A673 (cell line): ENCODE measurements at regions not wholly inside any gene's neighbourhood (a gene's known extent, or its start where the extent isn't known, plus 50 kb on each side); places are given as distances from the start of the nearest gene placed in this dataset.

ENCODE experiments used
- BruUV-seq: library from RNA; stranded (reverse); fragments of 400-500 nt; replicated peaks from 2 replicates; lab custom pipeline; 2021; lab: Mats Ljungman, UMichigan
- CTCF ChIA-PET: fragments of 300-600 bp; sonication (Branson Sonifier 250); formaldehyde crosslinking; loops from one replicate; lab custom pipeline; 2022; ENCODE audit warnings: antibody characterized with exemption; lab: Charles Lee
- POLR2A ChIA-PET: fragments of 300-600 bp; sonication (Branson Sonifier 250); formaldehyde crosslinking; loops from one replicate; lab custom pipeline; 2022; ENCODE audit warnings: antibody characterized with exemption; ENCODE audit not compliant: low non-redundant PET; lab: Charles Lee
- DNase-seq: peaks from one replicate; pipeline ENCODE4 v3.0.0-alpha.2; 2015; ENCODE audit warnings: low spot score
- H3K27ac ChIP-seq: fragments of 200-600 bp; sonication (generic); 2 replicates; pipeline ENCODE4 v1.5.1; 2016; ENCODE audit warnings: mixed run types, low read depth, mild to moderate bottlenecking, mixed read lengths, antibody characterized with exemption, low read length; ENCODE audit not compliant: poor library complexity, severe bottlenecking
- H3K27me3 ChIP-seq: fragments of 200-600 bp; sonication (generic); replicated peaks from 2 replicates; pipeline ENCODE4 v1.6.1; 2017; ENCODE audit warnings: mixed run types, low read depth, mild to moderate bottlenecking, mixed read lengths, antibody characterized with exemption, low read length; ENCODE audit not compliant: insufficient read depth, poor library complexity
- H3K36me3 ChIP-seq: fragments of 200-600 bp; sonication (generic); 2 replicates; pipeline ENCODE4 v1.6.1; 2016; ENCODE audit warnings: mixed run types, mild to moderate bottlenecking, mixed read lengths, antibody characterized with exemption, low read length; ENCODE audit not compliant: insufficient read depth, poor library complexity, severe bottlenecking
- H3K4me1 ChIP-seq: fragments of 200-600 bp; sonication (generic); 2 replicates; pipeline ENCODE4 v1.6.1; 2017; ENCODE audit warnings: mixed run types, mild to moderate bottlenecking, mixed read lengths, antibody characterized with exemption, low read length; ENCODE audit not compliant: insufficient read depth, poor library complexity, severe bottlenecking
- H3K4me3 ChIP-seq: fragments of 200-600 bp; sonication (generic); 2 replicates; pipeline ENCODE4 v1.5.1; 2016; ENCODE audit warnings: low read depth, mixed run types, mild to moderate bottlenecking, mixed read lengths, low read length; ENCODE audit not compliant: poor library complexity, severe bottlenecking
- H3K9me3 ChIP-seq: fragments of 200-600 bp; sonication (generic); 2 replicates; pipeline ENCODE4 v1.6.1; 2016; ENCODE audit warnings: mixed run types, low read depth, mild to moderate bottlenecking, mixed read lengths, antibody characterized with exemption, low read length; ENCODE audit not compliant: poor library complexity, severe bottlenecking
- EZH2 ChIP-seq: fragments of 200-600 bp; sonication (generic); IDR thresholded peaks from 2 replicates; pipeline ENCODE4 v1.6.1; 2017; ENCODE audit warnings: borderline replicate concordance, low read depth, mild to moderate bottlenecking, mixed read lengths, antibody characterized with exemption, low read length; ENCODE audit not compliant: poor library complexity, severe bottlenecking
- intact Hi-C: fragments of 100-400 bp; cut with micrococcal nuclease; formaldehyde crosslinking; loops from one replicate; pipeline ENCODE4 v1.10.0; 2022; ENCODE audit not compliant: unreplicated experiment
- TF ChIP-seq, protein P1 (sequence below): fragments of 300-800, 200-600 bp; sonication (generic); conservative IDR thresholded peaks from 2 replicates; pipeline ENCODE4 v1.5.1; 2017; ENCODE audit warnings: low read depth, mild to moderate bottlenecking, antibody characterized with exemption, low read length, moderate library complexity, mixed read lengths

DNA sequence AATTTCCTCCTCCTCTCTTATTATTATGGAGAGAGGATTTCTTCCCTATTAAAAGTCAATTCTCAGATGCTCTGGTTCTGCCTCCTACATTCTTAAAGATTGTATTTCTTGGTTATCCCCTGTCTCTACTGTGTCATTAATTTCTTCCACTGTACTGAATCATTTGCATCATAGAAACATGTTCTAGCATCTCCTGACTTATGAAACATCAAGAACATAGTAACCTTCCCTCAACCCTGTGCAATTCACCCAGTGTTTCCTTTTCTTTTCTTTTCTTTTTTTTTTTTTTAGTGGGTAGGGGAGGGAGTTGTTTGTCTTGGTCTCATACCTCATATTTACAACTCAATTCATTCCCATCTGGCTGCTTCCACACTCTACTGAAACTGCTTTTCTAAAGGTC, 288.0 kb upstream of the PLET1 start:
- TF ChIP-seq EZH2: no peak
- TF ChIP-seq, protein P1, sequence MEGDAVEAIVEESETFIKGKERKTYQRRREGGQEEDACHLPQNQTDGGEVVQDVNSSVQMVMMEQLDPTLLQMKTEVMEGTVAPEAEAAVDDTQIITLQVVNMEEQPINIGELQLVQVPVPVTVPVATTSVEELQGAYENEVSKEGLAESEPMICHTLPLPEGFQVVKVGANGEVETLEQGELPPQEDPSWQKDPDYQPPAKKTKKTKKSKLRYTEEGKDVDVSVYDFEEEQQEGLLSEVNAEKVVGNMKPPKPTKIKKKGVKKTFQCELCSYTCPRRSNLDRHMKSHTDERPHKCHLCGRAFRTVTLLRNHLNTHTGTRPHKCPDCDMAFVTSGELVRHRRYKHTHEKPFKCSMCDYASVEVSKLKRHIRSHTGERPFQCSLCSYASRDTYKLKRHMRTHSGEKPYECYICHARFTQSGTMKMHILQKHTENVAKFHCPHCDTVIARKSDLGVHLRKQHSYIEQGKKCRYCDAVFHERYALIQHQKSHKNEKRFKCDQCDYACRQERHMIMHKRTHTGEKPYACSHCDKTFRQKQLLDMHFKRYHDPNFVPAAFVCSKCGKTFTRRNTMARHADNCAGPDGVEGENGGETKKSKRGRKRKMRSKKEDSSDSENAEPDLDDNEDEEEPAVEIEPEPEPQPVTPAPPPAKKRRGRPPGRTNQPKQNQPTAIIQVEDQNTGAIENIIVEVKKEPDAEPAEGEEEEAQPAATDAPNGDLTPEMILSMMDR: no peak
- no TSS peak for BruUV-seq
- H3K4me3 ChIP-seq: no peak overlapping the region
- no peaks in the 10 kb centered on the region for H3K27me3 ChIP-seq
- intact Hi-C loops: no loop called here
- no peaks in the 10 kb centered on the region for H3K9me3 ChIP-seq
- no peaks in the 10 kb centered on the region for H3K36me3 ChIP-seq
- CTCF ChIA-PET: no interaction called here
- no peak overlapping the region for H3K27ac ChIP-seq
- DNase-seq: no peak
- POLR2A ChIA-PET: no interaction called here
- H3K4me1 ChIP-seq: no peaks in the 10 kb centered on the region

- no peaks in the 10 kb centered on the region for H3K27me3 ChIP-seq
- no peak overlapping the region for H3K4me3 ChIP-seq
- ChIA-PET CTCF (interaction anchor here (0.7 kb wide), 1 partner anchor 12 kb away, joined by 7 read pairs; no protein-coding TSS in a partner anchor), POLR2A (interaction anchor here (0.6 kb wide), 1 partner anchor 1325 kb away, joined by 11 read pairs; no protein-coding TSS in a partner anchor)
- peaks cover 22% of the 10 kb centered on the region for H3K4me1 ChIP-seq
- no TSS peak for BruUV-seq
- DNase-seq: no peak
- intact Hi-C loops: loop anchor here (10.0 kb wide), 1 partner anchor 328 kb away; the partner anchor contains the start of gene PTS
- no peaks in the 10 kb centered on the region for H3K9me3 ChIP-seq
- H3K36me3 ChIP-seq: no peaks in the 10 kb centered on the region
- TF ChIP-seq EZH2: no peak
- TF ChIP-seq, protein P1: no peak
- no peak overlapping the region for H3K27ac ChIP-seq
Observed at GRCh38 chr11:112553205-112553731, 292.6 kb upstream of the PLET1 start.

- intact Hi-C loops: loop anchor here (10.0 kb wide), 1 partner anchor 330 kb away; the partner anchor contains the start of gene PTS
- Histone ChIP-seq H3K9me3 (no peaks in the 10 kb centered on the region), H3K36me3 (no peaks in the 10 kb centered on the region), H3K4me1 (peaks cover 22% of the 10 kb centered on the region), H3K27ac (no peak overlapping the region), H3K4me3 (no peak overlapping the region), H3K27me3 (no peaks in the 10 kb centered on the region)
- DNase-seq: no peak
- no TSS peak for BruUV-seq
- TF ChIP-seq, protein P1: no peak
- no peak for TF ChIP-seq EZH2
- CTCF ChIA-PET: interaction anchor here (0.7 to 1.8 kb wide), 4 partner anchors 101 to 339 kb away, joined by 3 to 21 read pairs (median 4); no protein-coding TSS in a partner anchor
- POLR2A ChIA-PET: no interaction called here
Observed at GRCh38 chr11:112554586-112554985, 293.9 kb upstream of the PLET1 start.
